Hepatocyte (in vitro differentiated cells): ENCODE measurements at regions not wholly inside any gene's neighbourhood (a gene's known extent, or its start where the extent isn't known, plus 50 kb on each side); places are given as distances from the start of the nearest gene placed in this dataset.

ENCODE experiments used
- EZH2 ChIP-seq: fragments of 200-600 bp; sonication (generic); IDR thresholded peaks from 2 replicates; pipeline ENCODE4 v1.6.1; 2016; ENCODE audit warnings: antibody characterized with exemption, mild to moderate bottlenecking, borderline replicate concordance
- EZH2phosphoT487 ChIP-seq: fragments of 200-600 bp; sonication (generic); IDR thresholded peaks from one replicate; pipeline ENCODE4 v1.6.1; 2018; ENCODE audit warnings: antibody characterized with exemption, mild to moderate bottlenecking, low read depth, moderate library complexity; ENCODE audit not compliant: unreplicated experiment, severe bottlenecking
- TF ChIP-seq, protein P1 (sequence below): fragments of 200-600 bp; sonication (generic); IDR thresholded peaks from 2 replicates; pipeline ENCODE4 v1.5.1; 2016; ENCODE audit warnings: antibody characterized with exemption, mild to moderate bottlenecking; ENCODE audit not compliant: poor library complexity

DNA sequence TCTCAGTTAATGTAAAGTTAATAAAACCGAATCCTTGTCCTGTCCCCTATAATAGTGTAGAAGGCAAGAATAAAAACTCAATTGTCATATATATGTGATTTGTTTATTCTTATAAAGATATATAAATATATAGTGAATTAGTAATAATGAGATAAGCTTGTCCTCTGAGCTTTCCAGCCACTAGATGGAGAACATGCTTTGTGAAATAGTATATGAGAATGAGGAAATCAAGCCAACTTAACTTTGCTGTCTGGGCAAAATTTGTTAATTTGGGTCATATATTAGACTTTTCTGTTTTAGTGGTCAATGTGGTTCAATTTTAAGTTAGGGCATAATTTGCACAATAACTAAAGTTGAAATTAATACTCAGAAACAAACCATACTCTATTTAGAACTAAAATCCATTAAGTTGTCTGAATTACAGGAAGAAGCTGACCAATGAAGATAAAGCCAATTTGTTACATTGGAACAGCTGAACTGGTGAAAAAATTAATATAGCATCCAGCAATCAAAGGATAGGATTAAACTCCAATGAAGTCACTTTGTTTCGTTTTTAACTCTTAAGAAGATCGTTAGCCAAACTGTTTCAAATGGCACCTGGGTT lies 595.0 kb downstream of the ARL4A start:
- TF ChIP-seq, protein P1, sequence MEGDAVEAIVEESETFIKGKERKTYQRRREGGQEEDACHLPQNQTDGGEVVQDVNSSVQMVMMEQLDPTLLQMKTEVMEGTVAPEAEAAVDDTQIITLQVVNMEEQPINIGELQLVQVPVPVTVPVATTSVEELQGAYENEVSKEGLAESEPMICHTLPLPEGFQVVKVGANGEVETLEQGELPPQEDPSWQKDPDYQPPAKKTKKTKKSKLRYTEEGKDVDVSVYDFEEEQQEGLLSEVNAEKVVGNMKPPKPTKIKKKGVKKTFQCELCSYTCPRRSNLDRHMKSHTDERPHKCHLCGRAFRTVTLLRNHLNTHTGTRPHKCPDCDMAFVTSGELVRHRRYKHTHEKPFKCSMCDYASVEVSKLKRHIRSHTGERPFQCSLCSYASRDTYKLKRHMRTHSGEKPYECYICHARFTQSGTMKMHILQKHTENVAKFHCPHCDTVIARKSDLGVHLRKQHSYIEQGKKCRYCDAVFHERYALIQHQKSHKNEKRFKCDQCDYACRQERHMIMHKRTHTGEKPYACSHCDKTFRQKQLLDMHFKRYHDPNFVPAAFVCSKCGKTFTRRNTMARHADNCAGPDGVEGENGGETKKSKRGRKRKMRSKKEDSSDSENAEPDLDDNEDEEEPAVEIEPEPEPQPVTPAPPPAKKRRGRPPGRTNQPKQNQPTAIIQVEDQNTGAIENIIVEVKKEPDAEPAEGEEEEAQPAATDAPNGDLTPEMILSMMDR: peak; percentile 79
- TF ChIP-seq EZH2phosphoT487: no peak
- TF ChIP-seq EZH2: no peak
